WERI-Rb-1 (cell line): ENCODE measurements at regions not wholly inside any gene's neighbourhood (a gene's known extent, or its start where the extent isn't known, plus 50 kb on each side); places are given as distances from the start of the nearest gene placed in this dataset.

Source experiments
- DNase-seq: peaks from one replicate; pipeline ENCODE4 v3.0.0-alpha.2; 2020
- H3K27ac ChIP-seq: fragments of 250-450 bp; sonication (Bioruptor Pico); 2 replicates; pipeline ENCODE4 v1.5.1; 2020; ENCODE audit warnings: mild to moderate bottlenecking, moderate library complexity
- H3K27me3 ChIP-seq: fragments of 250-450 bp; sonication (Bioruptor Pico); 2 replicates; pipeline ENCODE4 v1.5.1; 2021; ENCODE audit warnings: mild to moderate bottlenecking, low read depth, moderate library complexity; ENCODE audit not compliant: insufficient read depth, severe bottlenecking
- H3K36me3 ChIP-seq: fragments of 250-450 bp; sonication (Bioruptor Pico); 2 replicates; pipeline ENCODE4 v1.5.1; 2020; ENCODE audit warnings: mild to moderate bottlenecking, moderate library complexity
- H3K4me3 ChIP-seq: 2 replicates; pipeline ENCODE4 v1.5.1; 2011; ENCODE audit warnings: low read depth, mild to moderate bottlenecking, control low read depth, low read length
- H3K9me3 ChIP-seq: fragments of 250-450 bp; sonication (Bioruptor Pico); 2 replicates; pipeline ENCODE4 v1.5.1; 2021; ENCODE audit warnings: mild to moderate bottlenecking, moderate library complexity; ENCODE audit not compliant: severe bottlenecking
- TF ChIP-seq, protein P1 (sequence below): IDR thresholded peaks from 2 replicates; pipeline ENCODE4 v1.5.1; 2011; ENCODE audit warnings: low read depth, mild to moderate bottlenecking, control low read depth, inconsistent platforms, low read length

- Histone ChIP-seq H3K9me3 (no peaks in the 10 kb centered on the region), H3K36me3 (no peaks in the 10 kb centered on the region), H3K27ac (no peak overlapping the region), H3K27me3 (no peaks in the 10 kb centered on the region), H3K4me3 (no peak overlapping the region)
- no peak for DNase-seq
- TF ChIP-seq, protein P1, sequence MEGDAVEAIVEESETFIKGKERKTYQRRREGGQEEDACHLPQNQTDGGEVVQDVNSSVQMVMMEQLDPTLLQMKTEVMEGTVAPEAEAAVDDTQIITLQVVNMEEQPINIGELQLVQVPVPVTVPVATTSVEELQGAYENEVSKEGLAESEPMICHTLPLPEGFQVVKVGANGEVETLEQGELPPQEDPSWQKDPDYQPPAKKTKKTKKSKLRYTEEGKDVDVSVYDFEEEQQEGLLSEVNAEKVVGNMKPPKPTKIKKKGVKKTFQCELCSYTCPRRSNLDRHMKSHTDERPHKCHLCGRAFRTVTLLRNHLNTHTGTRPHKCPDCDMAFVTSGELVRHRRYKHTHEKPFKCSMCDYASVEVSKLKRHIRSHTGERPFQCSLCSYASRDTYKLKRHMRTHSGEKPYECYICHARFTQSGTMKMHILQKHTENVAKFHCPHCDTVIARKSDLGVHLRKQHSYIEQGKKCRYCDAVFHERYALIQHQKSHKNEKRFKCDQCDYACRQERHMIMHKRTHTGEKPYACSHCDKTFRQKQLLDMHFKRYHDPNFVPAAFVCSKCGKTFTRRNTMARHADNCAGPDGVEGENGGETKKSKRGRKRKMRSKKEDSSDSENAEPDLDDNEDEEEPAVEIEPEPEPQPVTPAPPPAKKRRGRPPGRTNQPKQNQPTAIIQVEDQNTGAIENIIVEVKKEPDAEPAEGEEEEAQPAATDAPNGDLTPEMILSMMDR, result no peak
These were observed 136.0 kb upstream of the ADRA1B start for GRCh38 chr5:159780246-159780645.

- no peak overlapping the region for H3K4me3 ChIP-seq
- H3K9me3 ChIP-seq, result no peaks in the 10 kb centered on the region
- no peaks in the 10 kb centered on the region for H3K36me3 ChIP-seq
- no peak for DNase-seq
- TF ChIP-seq, protein P1, result no peak
- H3K27ac ChIP-seq, result no peak overlapping the region
- H3K27me3 ChIP-seq, result peaks cover 2% of the 10 kb centered on the region
These were observed 134.6 kb upstream of the ADRA1B start for GRCh38 chr5:159781626-159782157.

DNA sequence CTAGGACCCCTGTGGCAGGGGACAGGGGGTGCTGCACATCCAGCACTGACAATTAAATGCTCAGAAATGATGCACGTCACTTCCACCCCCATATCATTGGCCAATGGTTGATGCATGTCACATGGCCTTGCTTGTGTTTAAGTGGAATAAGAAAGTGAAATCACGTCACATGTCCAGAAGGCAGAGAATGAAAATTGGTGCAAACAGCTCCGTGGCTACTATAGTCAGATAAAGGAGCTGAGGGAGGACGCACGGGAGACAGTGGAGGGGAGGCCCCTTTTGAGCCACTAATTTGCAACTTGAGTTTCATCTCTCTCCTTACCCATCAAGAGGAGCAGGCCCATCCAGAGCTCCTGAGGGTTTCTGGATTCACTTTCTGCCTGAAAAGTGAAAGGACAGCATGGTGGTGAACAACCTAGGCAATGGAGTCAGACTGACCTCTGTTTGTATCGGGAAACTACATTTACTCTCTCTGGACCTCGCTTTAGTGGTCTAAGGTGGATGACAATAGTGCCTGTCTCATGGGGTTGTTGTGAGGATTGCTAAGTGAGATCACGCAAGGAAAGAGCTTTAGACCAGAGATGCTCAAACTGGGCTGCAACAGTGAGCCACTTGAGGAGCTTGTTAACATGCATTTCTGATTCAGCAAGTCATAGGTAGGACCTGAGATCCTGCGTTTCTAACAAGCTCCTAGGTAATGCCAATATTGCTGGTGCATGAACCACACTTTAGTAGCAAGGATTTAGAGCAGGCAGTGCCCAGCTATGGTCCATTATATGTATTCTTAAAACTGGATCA, 133.9 kb upstream of the ADRA1B start:
- Histone ChIP-seq H3K36me3 (no peaks in the 10 kb centered on the region), H3K9me3 (no peaks in the 10 kb centered on the region), H3K27ac (no peak overlapping the region), H3K27me3 (peaks cover 2% of the 10 kb centered on the region), H3K4me3 (no peak overlapping the region)
- TF ChIP-seq, protein P1, result no peak
- DNase-seq, result no peak

- peaks cover 2% of the 10 kb centered on the region for H3K27me3 ChIP-seq
- no peak for DNase-seq
- TF ChIP-seq, protein P1, result no peak
- no peak overlapping the region for H3K4me3 ChIP-seq
- no peaks in the 10 kb centered on the region for H3K36me3 ChIP-seq
- no peak overlapping the region for H3K27ac ChIP-seq
- no peaks in the 10 kb centered on the region for H3K9me3 ChIP-seq
These were observed 133.3 kb upstream of the ADRA1B start for GRCh38 chr5:159782995-159783300.

DNA sequence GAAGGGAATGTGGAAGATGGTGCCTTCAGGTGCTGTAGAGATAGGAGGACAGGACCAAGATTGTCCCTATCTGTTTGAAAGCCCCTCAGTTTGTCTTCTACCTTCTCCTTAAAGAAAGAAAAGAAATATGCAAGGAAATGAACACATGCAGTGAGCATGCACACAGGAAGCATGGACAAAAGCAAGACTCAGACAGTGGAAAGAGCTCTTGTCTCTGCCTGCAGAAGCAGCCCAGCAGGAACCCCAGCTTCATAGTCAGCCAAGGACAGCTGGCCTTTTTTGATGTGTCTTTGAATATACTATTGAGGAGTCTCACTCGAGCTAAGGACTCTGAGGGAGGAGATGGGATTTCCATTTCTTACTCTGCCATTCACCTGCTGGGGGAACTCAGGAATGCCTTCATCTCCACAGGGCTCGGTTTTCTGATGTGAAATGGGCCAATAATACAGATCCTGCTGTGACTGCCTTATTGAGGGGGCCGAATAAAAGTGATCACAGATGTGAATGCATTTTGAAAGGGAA, 132.5 kb upstream of the ADRA1B start:
- H3K27me3 ChIP-seq, result peaks cover 2% of the 10 kb centered on the region
- no peak overlapping the region for H3K4me3 ChIP-seq
- DNase-seq, result no peak
- no peak overlapping the region for H3K27ac ChIP-seq
- H3K9me3 ChIP-seq, result no peaks in the 10 kb centered on the region
- no peaks in the 10 kb centered on the region for H3K36me3 ChIP-seq
- TF ChIP-seq, protein P1, result no peak

DNA sequence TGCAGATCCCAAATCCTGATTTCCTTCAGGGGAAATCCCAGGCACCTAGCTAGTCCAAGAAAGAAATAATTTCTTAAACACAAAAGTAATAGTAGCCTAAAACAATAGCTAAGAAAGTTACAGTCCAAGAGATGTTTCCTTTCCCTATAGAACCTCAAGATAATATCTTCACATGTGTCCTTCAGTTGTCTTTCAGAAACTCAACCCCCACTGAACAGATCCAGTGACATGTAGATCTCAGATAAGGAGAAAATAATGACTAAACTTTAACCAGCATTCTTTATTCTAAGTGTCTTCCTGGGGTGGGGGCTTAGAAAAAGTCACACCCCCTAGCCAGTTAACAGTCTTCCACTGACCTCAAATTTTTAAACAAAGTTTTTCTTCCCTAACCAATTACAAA, 131.3 kb upstream of the ADRA1B start:
- TF ChIP-seq, protein P1, result no peak
- H3K27me3 ChIP-seq, result peaks cover 2% of the 10 kb centered on the region
- no peak for DNase-seq
- no peak overlapping the region for H3K27ac ChIP-seq
- no peaks in the 10 kb centered on the region for H3K9me3 ChIP-seq
- no peak overlapping the region for H3K4me3 ChIP-seq
- no peaks in the 10 kb centered on the region for H3K36me3 ChIP-seq
